GM23248 (cell line): ENCODE measurements at regions not wholly inside any gene's neighbourhood (a gene's known extent, or its start where the extent isn't known, plus 50 kb on each side); places are given as distances from the start of the nearest gene placed in this dataset.

Experiments
- EZH2 ChIP-seq: fragments of 200-600 bp; sonication (generic); IDR thresholded peaks from 2 replicates; pipeline ENCODE4 v1.6.1; 2018; ENCODE audit warnings: antibody characterized with exemption, mild to moderate bottlenecking; ENCODE audit not compliant: insufficient read depth, poor library complexity, severe bottlenecking
- EZH2phosphoT487 ChIP-seq: fragments of 200-600 bp; sonication (generic); IDR thresholded peaks from 2 replicates; pipeline ENCODE4 v1.6.1; 2018; ENCODE audit warnings: antibody characterized with exemption, moderate library complexity, mild to moderate bottlenecking, low read depth; ENCODE audit not compliant: insufficient read depth

DNA sequence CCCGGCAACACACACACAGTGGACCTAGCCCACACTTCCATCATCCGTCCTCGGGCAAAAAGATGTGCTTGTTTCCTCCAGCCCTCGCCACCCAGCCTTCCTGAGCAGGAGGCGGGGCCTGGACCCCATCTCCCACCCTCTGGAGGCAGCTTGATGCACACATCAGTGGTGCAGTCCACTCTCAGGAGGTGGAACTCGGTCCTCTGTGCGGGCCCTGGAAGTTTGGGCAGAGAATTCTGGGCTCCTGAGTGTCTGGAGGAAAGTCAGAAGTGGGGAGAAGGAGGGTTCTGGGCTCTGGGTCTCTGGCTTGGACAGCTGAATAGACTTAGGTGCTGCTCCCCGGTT is 54.0 kb upstream of the NEURL1B start:
- TF ChIP-seq EZH2, result no peak
- no peak for TF ChIP-seq EZH2phosphoT487
